GM12891 (cell line): ENCODE measurements at regions not wholly inside any gene's neighbourhood (a gene's known extent, or its start where the extent isn't known, plus 50 kb on each side); places are given as distances from the start of the nearest gene placed in this dataset.

ENCODE experiments used
- DNase-seq: peaks from one replicate; pipeline ENCODE4 v3.0.0; 2011; ENCODE audit warnings: low spot score; ENCODE audit not compliant: insufficient read length
- FAIRE-seq: peaks from 2 replicates; lab custom pipeline; 2011; peaks lifted over from hg19 to GRCh38; lab: Jason Lieb, UNC
- PAX5 ChIP-seq: IDR thresholded peaks from 2 replicates; pipeline ENCODE4 v1.6.1; 2011; ENCODE audit warnings: low read length, moderate library complexity, mild to moderate bottlenecking; ENCODE audit not compliant: insufficient read depth, severe bottlenecking
- POLR2A ChIP-seq: IDR thresholded peaks from 2 replicates; pipeline ENCODE4 v1.6.1; 2011; ENCODE audit warnings: low read depth, low read length, control low read depth
- POLR2AphosphoS5 ChIP-seq: IDR thresholded peaks from 2 replicates; pipeline ENCODE4 v1.6.1; 2011; ENCODE audit warnings: low read depth, low read length, control low read depth
- POU2F2 ChIP-seq: IDR thresholded peaks from 2 replicates; pipeline ENCODE4 v1.6.1; 2011; ENCODE audit warnings: low read depth, mild to moderate bottlenecking, control low read depth, low read length, moderate library complexity
- SPI1 ChIP-seq: IDR thresholded peaks from 2 replicates; pipeline ENCODE4 v1.6.1; 2011; ENCODE audit warnings: low read depth, low read length, control low read depth
- TAF1 ChIP-seq: IDR thresholded peaks from 2 replicates; pipeline ENCODE4 v1.6.1; 2011; ENCODE audit warnings: low read depth, low read length, control low read depth

- DNase-seq (no peak), FAIRE-seq (no peak)
- no peak for TF ChIP-seq POU2F2
- TF ChIP-seq SPI1, result no peak
- TF ChIP-seq PAX5, result no peak
- TF ChIP-seq POLR2A, result no peak
- TF ChIP-seq TAF1, result no peak
- no peak for TF ChIP-seq POLR2AphosphoS5
These were observed 292.7 kb downstream of the PRDM2 start for GRCh38 chr1:13992489-13993285.

GRCh38 chr1:13994386-13994785 is 294.4 kb downstream of the PRDM2 start:
- FAIRE-seq (no peak), DNase-seq (no peak)
- no peak for TF ChIP-seq TAF1
- no peak for TF ChIP-seq SPI1
- TF ChIP-seq POLR2AphosphoS5, result no peak
- no peak for TF ChIP-seq POLR2A
- TF ChIP-seq POU2F2, result no peak
- TF ChIP-seq PAX5, result no peak

DNA sequence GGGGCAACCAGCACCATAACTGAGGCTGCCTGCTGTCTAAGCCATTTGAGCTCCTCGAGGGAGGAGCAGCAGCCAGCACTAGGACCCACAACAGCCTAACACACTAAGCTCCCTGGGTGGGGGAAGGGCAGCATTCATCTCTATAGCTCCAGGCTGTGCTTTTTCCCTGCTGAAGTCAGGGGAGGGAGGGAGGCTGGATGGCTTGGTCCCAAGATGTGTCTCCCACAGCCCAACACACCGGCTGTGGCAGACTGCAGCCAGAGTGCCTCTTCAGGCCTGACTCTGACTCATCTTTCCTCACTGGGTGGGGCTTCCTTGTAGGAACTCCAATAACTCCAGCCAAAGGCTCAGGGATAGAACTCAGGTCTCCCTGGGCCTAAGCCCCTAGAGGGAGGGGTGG is 296.3 kb downstream of the PRDM2 start:
- FAIRE-seq (no peak), DNase-seq (no peak)
- TF ChIP-seq POU2F2 (no peak), POLR2AphosphoS5 (no peak), POLR2A (no peak), TAF1 (no peak), SPI1 (no peak), PAX5 (no peak)

- TF ChIP-seq PAX5 (no peak), POLR2AphosphoS5 (no peak), TAF1 (no peak), POLR2A (no peak)
- no peak for DNase-seq
- FAIRE-seq, result no peak
These were observed 303.6 kb downstream of the PRDM2 start for GRCh38 chr1:14003552-14003951.

DNA sequence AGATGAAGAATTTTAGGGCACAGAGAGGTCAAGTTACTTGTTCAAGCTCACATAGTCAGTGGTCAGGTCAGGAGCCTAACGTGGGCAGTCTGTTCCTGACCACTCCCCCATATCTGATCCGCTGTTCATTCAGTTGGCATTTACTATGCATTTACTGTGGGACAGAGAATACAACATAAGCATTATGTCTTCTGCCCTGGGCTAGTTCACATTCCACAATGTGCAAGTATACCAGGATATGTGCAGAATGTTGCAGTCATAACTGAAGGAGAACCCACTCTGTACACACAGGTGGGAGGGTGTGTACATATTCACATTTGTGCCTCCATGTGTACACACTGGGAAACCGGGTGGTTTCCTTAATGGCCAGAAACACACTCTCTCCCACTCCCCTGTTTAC is 309.6 kb downstream of the PRDM2 start:
- FAIRE-seq, result no peak
- TF ChIP-seq SPI1 (no peak), PAX5 (no peak), POLR2AphosphoS5 (no peak), POLR2A (no peak), TAF1 (no peak), POU2F2 (no peak)
- no peak for DNase-seq

- DNase-seq, result no peak
- FAIRE-seq, result no peak
- TF ChIP-seq POU2F2 (no peak), PAX5 (no peak), POLR2AphosphoS5 (no peak), POLR2A (no peak), SPI1 (no peak), TAF1 (no peak)
These were observed 310.5 kb downstream of the PRDM2 start for GRCh38 chr1:14010476-14010875.

DNA sequence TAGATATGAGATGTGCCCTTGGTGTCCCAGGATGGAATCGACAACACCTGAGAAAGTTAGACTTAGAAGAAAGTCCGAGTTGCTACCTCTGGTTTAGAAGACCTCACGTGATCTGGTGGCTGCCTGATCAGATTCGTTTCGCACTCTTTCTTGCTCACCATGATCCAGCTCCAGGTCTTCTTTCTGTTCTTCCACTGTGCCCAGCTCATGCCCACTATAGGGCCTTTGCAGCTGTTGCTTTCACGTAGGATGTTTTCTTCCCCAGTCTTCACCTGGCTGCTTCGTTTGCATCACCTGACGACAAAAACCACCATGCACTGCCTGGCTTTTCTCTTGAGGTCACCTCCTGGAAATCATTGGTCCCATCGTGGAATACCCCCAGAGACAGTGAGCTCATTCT is 311.1 kb downstream of the PRDM2 start:
- TF ChIP-seq SPI1 (no peak), POLR2AphosphoS5 (no peak), PAX5 (no peak), TAF1 (no peak), POLR2A (no peak), POU2F2 (no peak)
- DNase-seq (no peak), FAIRE-seq (no peak)

DNA sequence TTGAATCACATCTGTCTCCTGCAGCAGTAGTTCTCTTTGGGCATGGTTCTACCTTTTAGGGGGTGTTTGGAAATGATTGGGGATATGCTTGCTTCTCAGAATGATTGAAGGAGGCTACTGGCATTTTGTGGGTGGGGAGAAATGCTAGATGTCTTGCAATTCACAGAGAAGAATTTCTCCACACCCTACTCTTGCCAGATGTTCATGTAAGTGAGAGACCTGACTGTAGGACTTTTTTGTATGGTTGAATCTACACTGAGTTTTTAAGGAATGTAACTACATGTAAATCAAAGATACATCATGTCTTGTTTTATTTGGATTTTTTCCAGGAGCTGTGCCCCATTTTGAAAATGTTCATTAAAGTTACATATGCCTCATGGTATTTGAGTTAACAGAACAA is 311.9 kb downstream of the PRDM2 start:
- DNase-seq (no peak), FAIRE-seq (no peak)
- no peak for TF ChIP-seq POU2F2
- no peak for TF ChIP-seq SPI1
- no peak for TF ChIP-seq POLR2AphosphoS5
- TF ChIP-seq PAX5, result no peak
- TF ChIP-seq POLR2A, result no peak
- TF ChIP-seq TAF1, result no peak

DNA sequence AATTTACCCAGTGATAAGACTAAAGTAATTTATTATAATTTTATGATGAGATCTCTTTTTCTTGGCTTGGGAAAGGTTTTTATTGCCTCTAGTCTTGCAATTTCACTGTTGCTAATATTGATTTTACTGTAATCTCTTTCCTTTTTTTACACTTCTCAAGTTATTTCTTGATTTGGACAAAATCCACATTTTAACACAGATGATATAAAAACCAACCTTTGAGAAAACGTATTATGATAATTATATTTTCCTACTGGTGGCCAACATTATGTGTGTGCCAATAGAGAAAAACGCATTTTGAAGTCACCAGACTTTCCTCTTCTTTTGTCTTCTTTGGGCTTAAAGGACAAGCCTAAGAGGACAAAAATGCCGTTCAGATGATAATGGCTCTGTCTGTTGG is 314.9 kb downstream of the PRDM2 start:
- DNase-seq (no peak), FAIRE-seq (no peak)
- TF ChIP-seq TAF1 (no peak), POLR2AphosphoS5 (no peak), PAX5 (no peak), SPI1 (no peak), POU2F2 (no peak), POLR2A (no peak)

- TF ChIP-seq PAX5, result no peak
- no peak for TF ChIP-seq SPI1
- TF ChIP-seq POLR2A, result no peak
- TF ChIP-seq POU2F2, result no peak
- TF ChIP-seq POLR2AphosphoS5, result no peak
- TF ChIP-seq TAF1, result no peak
- DNase-seq (no peak), FAIRE-seq (no peak)
These were observed 315.9 kb downstream of the PRDM2 start for GRCh38 chr1:14015917-14016316.
